ENCODE measurements at regions not wholly inside any gene's neighbourhood (a gene's known extent, or its start where the extent isn't known, plus 50 kb on each side); places are given as distances from the start of the nearest gene placed in this dataset.

GRCh38 chr12:24069532-24070395 lies 120.3 kb upstream of the SOX5 start:
- no peak for DNase-seq

- no peak for DNase-seq
Observed at GRCh38 chr12:24066865-24067264, 117.4 kb upstream of the SOX5 start.

GRCh38 chr12:24066097-24066496 lies 116.6 kb upstream of the SOX5 start:
- DNase-seq = no peak

- no peak for DNase-seq
Observed at GRCh38 chr12:24062642-24063245, 113.3 kb upstream of the SOX5 start.

- no peak for DNase-seq
Observed at GRCh38 chr12:24060089-24060488, 110.6 kb upstream of the SOX5 start.

- DNase-seq = no peak
Observed at GRCh38 chr12:24057920-24058476, 108.5 kb upstream of the SOX5 start.

- DNase-seq = no peak
Observed at GRCh38 chr12:24055747-24056146, 106.3 kb upstream of the SOX5 start.

- DNase-seq = no peak
Observed at GRCh38 chr12:24054416-24054815, 104.9 kb upstream of the SOX5 start.

- peak; percentile 26 for DNase-seq
Observed at GRCh38 chr12:24049728-24050127, 100.3 kb upstream of the SOX5 start.

- DNase-seq = peak; percentile 80
Observed at GRCh38 chr12:24049101-24049500, 99.6 kb upstream of the SOX5 start.

GRCh38 chr12:24048446-24048845 lies 99.0 kb upstream of the SOX5 start:
- no peak for DNase-seq

- no peak for DNase-seq
Observed at GRCh38 chr12:24047326-24047725, 97.9 kb upstream of the SOX5 start.

GRCh38 chr12:24045816-24046257 lies 96.4 kb upstream of the SOX5 start:
- peak; percentile 77 for DNase-seq

- no peak for DNase-seq
Observed at GRCh38 chr12:24044941-24045703, 95.7 kb upstream of the SOX5 start.

- no peak for DNase-seq
Observed at GRCh38 chr12:24042651-24043050, 93.2 kb upstream of the SOX5 start.

GRCh38 chr12:24039113-24039525 lies 89.6 kb upstream of the SOX5 start:
- DNase-seq = no peak

- no peak for DNase-seq
Observed at GRCh38 chr12:24038211-24038997, 88.9 kb upstream of the SOX5 start.

GRCh38 chr12:24036438-24037216 lies 87.2 kb upstream of the SOX5 start:
- no peak for DNase-seq

GRCh38 chr12:24034894-24035293 lies 85.4 kb upstream of the SOX5 start:
- DNase-seq = no peak

- DNase-seq = no peak
Observed at GRCh38 chr12:24034160-24034559, 84.7 kb upstream of the SOX5 start.

GRCh38 chr12:24027352-24027751 lies 77.9 kb upstream of the SOX5 start:
- no peak for DNase-seq

Data from hematopoietic multipotent progenitor cell treated with erythropoietin and hydrocortisone succinate and interleukin-3 and kit ligand, for 4 days (in vitro differentiated cells).